Kidney epithelial cell (primary cell): ENCODE measurements at regions not wholly inside any gene's neighbourhood (a gene's known extent, or its start where the extent isn't known, plus 50 kb on each side); places are given as distances from the start of the nearest gene placed in this dataset.

Experiments used
- DNase-seq: peaks from one replicate; pipeline ENCODE4 v3.0.0-alpha.2; 2010; ENCODE audit warnings: low read depth
- H3K27me3 ChIP-seq: 2 replicates; pipeline ENCODE4 v1.6.0; 2011; ENCODE audit warnings: low read length; ENCODE audit not compliant: control insufficient read depth, insufficient read depth
- H3K36me3 ChIP-seq: 2 replicates; pipeline ENCODE4 v1.5.1; 2011; ENCODE audit warnings: low read length; ENCODE audit not compliant: control insufficient read depth, insufficient read depth
- H3K4me3 ChIP-seq: 2 replicates; pipeline ENCODE4 v1.5.1; 2011; ENCODE audit warnings: low read depth, mild to moderate bottlenecking, control low read depth, low read length
- CTCF ChIP-seq: IDR thresholded peaks from 2 replicates; pipeline ENCODE4 v1.5.1; 2011; ENCODE audit warnings: mild to moderate bottlenecking, moderate library complexity, low read length, control low read depth, inconsistent platforms; ENCODE audit not compliant: insufficient read depth, poor library complexity, severe bottlenecking

GRCh38 chr15:96612917-96613316 lies 282.4 kb downstream of the NR2F2 start:
- H3K36me3 ChIP-seq = no peaks in the 10 kb centered on the region
- DNase-seq = no peak
- no peaks in the 10 kb centered on the region for H3K27me3 ChIP-seq
- no peak for TF ChIP-seq CTCF
- H3K4me3 ChIP-seq = no peak overlapping the region

GRCh38 chr15:96619174-96619573 lies 288.7 kb downstream of the NR2F2 start:
- Histone ChIP-seq H3K36me3 (no peaks in the 10 kb centered on the region), H3K27me3 (no peaks in the 10 kb centered on the region), H3K4me3 (no peak overlapping the region)
- DNase-seq = no peak
- no peak for TF ChIP-seq CTCF

- no peak for DNase-seq
- Histone ChIP-seq H3K27me3 (no peaks in the 10 kb centered on the region), H3K36me3 (no peaks in the 10 kb centered on the region), H3K4me3 (no peak overlapping the region)
- no peak for TF ChIP-seq CTCF
Measured at GRCh38 chr15:96622714-96623113, 292.2 kb downstream of the NR2F2 start.

- no peak for DNase-seq
- no peaks in the 10 kb centered on the region for H3K27me3 ChIP-seq
- no peak overlapping the region for H3K4me3 ChIP-seq
- no peak for TF ChIP-seq CTCF
- no peaks in the 10 kb centered on the region for H3K36me3 ChIP-seq
Measured at GRCh38 chr15:96625256-96625655, 294.8 kb downstream of the NR2F2 start.

- H3K27me3 ChIP-seq = no peaks in the 10 kb centered on the region
- no peak for DNase-seq
- no peak overlapping the region for H3K4me3 ChIP-seq
- TF ChIP-seq CTCF = no peak
- H3K36me3 ChIP-seq = no peaks in the 10 kb centered on the region
Measured at GRCh38 chr15:96627031-96627568, 296.6 kb downstream of the NR2F2 start.

- TF ChIP-seq CTCF = no peak
- H3K36me3 ChIP-seq = no peaks in the 10 kb centered on the region
- DNase-seq = no peak
- H3K27me3 ChIP-seq = no peaks in the 10 kb centered on the region
- H3K4me3 ChIP-seq = no peak overlapping the region
Measured at GRCh38 chr15:96629511-96629910, 299.0 kb downstream of the NR2F2 start.
